ENCODE measurements at regions not wholly inside any gene's neighbourhood (a gene's known extent, or its start where the extent isn't known, plus 50 kb on each side); places are given as distances from the start of the nearest gene placed in this dataset.

- TF ChIP-seq, protein P1, sequence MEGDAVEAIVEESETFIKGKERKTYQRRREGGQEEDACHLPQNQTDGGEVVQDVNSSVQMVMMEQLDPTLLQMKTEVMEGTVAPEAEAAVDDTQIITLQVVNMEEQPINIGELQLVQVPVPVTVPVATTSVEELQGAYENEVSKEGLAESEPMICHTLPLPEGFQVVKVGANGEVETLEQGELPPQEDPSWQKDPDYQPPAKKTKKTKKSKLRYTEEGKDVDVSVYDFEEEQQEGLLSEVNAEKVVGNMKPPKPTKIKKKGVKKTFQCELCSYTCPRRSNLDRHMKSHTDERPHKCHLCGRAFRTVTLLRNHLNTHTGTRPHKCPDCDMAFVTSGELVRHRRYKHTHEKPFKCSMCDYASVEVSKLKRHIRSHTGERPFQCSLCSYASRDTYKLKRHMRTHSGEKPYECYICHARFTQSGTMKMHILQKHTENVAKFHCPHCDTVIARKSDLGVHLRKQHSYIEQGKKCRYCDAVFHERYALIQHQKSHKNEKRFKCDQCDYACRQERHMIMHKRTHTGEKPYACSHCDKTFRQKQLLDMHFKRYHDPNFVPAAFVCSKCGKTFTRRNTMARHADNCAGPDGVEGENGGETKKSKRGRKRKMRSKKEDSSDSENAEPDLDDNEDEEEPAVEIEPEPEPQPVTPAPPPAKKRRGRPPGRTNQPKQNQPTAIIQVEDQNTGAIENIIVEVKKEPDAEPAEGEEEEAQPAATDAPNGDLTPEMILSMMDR (conservative IDR thresholded peaks at IDR 0.05; ENCODE audit: low read depth in 2 of 2) = no peak
- TF ChIP-seq POLR2AphosphoS5 (IDR thresholded peaks at IDR 0.05; ENCODE audit: low read depth) (no peak), EZH2 (IDR thresholded peaks at IDR 0.05; ENCODE audit: low read depth, unreplicated experiment) (no peak), CREB1 (CRISPR knock-in tag; IDR thresholded peaks at IDR 0.05; ENCODE audit: low read depth) (no peak), STAT1 (IDR thresholded peaks at IDR 0.05; ENCODE audit: unreplicated experiment) (no peak), EZH2phosphoT487 (IDR thresholded peaks at IDR 0.05; ENCODE audit: unreplicated experiment) (no peak), JUNB (IDR thresholded peaks at IDR 0.05; ENCODE audit: unreplicated experiment) (no peak), ETS1 (IDR thresholded peaks at IDR 0.05) (no peak), ZNF331 (CRISPR knock-in tag; IDR thresholded peaks at IDR 0.05; ENCODE audit: low read depth) (no peak), NANOG (IDR thresholded peaks at IDR 0.05; ENCODE audit: borderline replicate concordance) (no peak)
- TF ChIP-seq, protein P2, sequence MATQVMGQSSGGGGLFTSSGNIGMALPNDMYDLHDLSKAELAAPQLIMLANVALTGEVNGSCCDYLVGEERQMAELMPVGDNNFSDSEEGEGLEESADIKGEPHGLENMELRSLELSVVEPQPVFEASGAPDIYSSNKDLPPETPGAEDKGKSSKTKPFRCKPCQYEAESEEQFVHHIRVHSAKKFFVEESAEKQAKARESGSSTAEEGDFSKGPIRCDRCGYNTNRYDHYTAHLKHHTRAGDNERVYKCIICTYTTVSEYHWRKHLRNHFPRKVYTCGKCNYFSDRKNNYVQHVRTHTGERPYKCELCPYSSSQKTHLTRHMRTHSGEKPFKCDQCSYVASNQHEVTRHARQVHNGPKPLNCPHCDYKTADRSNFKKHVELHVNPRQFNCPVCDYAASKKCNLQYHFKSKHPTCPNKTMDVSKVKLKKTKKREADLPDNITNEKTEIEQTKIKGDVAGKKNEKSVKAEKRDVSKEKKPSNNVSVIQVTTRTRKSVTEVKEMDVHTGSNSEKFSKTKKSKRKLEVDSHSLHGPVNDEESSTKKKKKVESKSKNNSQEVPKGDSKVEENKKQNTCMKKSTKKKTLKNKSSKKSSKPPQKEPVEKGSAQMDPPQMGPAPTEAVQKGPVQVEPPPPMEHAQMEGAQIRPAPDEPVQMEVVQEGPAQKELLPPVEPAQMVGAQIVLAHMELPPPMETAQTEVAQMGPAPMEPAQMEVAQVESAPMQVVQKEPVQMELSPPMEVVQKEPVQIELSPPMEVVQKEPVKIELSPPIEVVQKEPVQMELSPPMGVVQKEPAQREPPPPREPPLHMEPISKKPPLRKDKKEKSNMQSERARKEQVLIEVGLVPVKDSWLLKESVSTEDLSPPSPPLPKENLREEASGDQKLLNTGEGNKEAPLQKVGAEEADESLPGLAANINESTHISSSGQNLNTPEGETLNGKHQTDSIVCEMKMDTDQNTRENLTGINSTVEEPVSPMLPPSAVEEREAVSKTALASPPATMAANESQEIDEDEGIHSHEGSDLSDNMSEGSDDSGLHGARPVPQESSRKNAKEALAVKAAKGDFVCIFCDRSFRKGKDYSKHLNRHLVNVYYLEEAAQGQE (IDR thresholded peaks at IDR 0.05; ENCODE audit: unreplicated experiment) = no peak
These were observed 56.2 kb upstream of the NID2 start for GRCh38 chr14:52124791-52125684.

Data from GM23338 (cell line).